Prostate gland (tissue), 2 donors: ENCODE measurements at regions not wholly inside any gene's neighbourhood (a gene's known extent, or its start where the extent isn't known, plus 50 kb on each side); places are given as distances from the start of the nearest gene placed in this dataset.

Source experiments
- DNase-seq: peaks from one replicate; pipeline ENCODE4 v3.0.0-alpha.2; 2019; ENCODE audit warnings: low spot score
- H3K27ac ChIP-seq, 2 donors: fragments of 200-600 bp; sonication (generic); 2 replicates each; pipeline ENCODE4 v1.5.1; 2017 to 2019
- H3K27me3 ChIP-seq: fragments of 200-600 bp; sonication (generic); replicated peaks from 2 replicates; pipeline ENCODE4 v1.5.1; 2019; ENCODE audit not compliant: insufficient read depth
- H3K36me3 ChIP-seq, 2 donors: fragments of 200-600 bp; sonication (generic); 1 replicate in 1 of 2; 2 replicates in 1 of 2; pipeline versions ENCODE4 v1.5.1 to v1.8.1; 2017 to 2019
- H3K4me1 ChIP-seq: fragments of 200-600 bp; sonication (generic); replicated peaks from 2 replicates; pipeline ENCODE4 v1.5.1; 2019
- H3K4me3 ChIP-seq, 2 donors: fragments of 200-600 bp; sonication (generic); 2 replicates each; pipeline ENCODE4 v1.5.1; 2017 to 2019
- H3K9me3 ChIP-seq: fragments of 200-600 bp; sonication (generic); 2 replicates; pipeline ENCODE4 v1.5.1; 2017
- POLR2A ChIP-seq: fragments of 450-650 bp; IDR thresholded peaks from one replicate; pipeline ENCODE4 v1.6.1; 2016; ENCODE audit warnings: antibody characterized with exemption, mild to moderate bottlenecking
- POLR2AphosphoS5 ChIP-seq: sonication (generic); formaldehyde crosslinking; IDR thresholded peaks from one replicate; pipeline ENCODE4 v1.6.1; 2017; ENCODE audit warnings: antibody characterized with exemption
- WGBS: methylation state at CpG from one replicate; pipeline ENCODE4 v1.1.5; 2018; 5-methylcytosine and 5-hydroxymethylcytosine counted together
- intact Hi-C: fragments of 100-400 bp; cut with DNase I; formaldehyde crosslinking; loops from one replicate; pipeline ENCODE4 v1.14.2; 2022
- TF ChIP-seq, protein P1 (sequence below), 4 experiments: fragments of 200-600 bp in 2 of 4; fragments of 450-650 bp in 2 of 4; sonication (generic) in 2 of 4; IDR thresholded peaks; 1 replicate in 3 of 4; 2 replicates in 1 of 4; pipeline ENCODE4 v1.5.1; 2016 to 2019; ENCODE audit warnings: antibody characterized with exemption in 4 of 4, mild to moderate bottlenecking in 2 of 4, moderate library complexity in 2 of 4

DNA sequence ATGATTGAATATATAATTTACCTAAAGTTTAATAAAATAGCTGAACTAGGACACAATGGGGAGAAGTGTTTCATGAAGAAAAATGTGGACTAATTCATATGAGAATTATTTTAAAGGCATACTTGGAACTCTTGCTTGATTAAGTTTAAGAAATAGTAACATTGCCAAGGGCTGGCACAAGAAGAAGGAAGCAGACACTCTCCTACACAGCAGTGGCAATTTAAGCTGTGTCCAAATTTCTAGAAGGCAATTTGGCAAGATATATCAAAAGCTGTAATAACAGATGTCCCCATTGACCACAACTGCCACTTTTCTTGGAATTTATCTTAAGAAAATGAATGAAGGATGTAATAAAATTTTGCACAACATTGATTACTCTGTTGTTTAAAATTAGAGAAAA, 209.5 kb upstream of the S100G start:
- no peak for DNase-seq
- TF ChIP-seq POLR2A (no peak), POLR2AphosphoS5 (no peak)
- TF ChIP-seq, protein P1, sequence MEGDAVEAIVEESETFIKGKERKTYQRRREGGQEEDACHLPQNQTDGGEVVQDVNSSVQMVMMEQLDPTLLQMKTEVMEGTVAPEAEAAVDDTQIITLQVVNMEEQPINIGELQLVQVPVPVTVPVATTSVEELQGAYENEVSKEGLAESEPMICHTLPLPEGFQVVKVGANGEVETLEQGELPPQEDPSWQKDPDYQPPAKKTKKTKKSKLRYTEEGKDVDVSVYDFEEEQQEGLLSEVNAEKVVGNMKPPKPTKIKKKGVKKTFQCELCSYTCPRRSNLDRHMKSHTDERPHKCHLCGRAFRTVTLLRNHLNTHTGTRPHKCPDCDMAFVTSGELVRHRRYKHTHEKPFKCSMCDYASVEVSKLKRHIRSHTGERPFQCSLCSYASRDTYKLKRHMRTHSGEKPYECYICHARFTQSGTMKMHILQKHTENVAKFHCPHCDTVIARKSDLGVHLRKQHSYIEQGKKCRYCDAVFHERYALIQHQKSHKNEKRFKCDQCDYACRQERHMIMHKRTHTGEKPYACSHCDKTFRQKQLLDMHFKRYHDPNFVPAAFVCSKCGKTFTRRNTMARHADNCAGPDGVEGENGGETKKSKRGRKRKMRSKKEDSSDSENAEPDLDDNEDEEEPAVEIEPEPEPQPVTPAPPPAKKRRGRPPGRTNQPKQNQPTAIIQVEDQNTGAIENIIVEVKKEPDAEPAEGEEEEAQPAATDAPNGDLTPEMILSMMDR (IDR thresholded peaks at IDR 0.05) = no peak
- H3K27me3 ChIP-seq = no peaks in the 10 kb centered on the region
- no peaks in the 10 kb centered on the region for H3K4me1 ChIP-seq
- no peaks in the 10 kb centered on the region for H3K9me3 ChIP-seq
- no peak overlapping the region for H3K27ac ChIP-seq
- intact Hi-C loops = loop anchor here (5.0 kb wide), 1 partner anchor 318 kb away; the partner anchor contains the start of gene GRPR
- no peak overlapping the region for H3K4me3 ChIP-seq
- H3K36me3 ChIP-seq = no peaks in the 10 kb centered on the region

DNA sequence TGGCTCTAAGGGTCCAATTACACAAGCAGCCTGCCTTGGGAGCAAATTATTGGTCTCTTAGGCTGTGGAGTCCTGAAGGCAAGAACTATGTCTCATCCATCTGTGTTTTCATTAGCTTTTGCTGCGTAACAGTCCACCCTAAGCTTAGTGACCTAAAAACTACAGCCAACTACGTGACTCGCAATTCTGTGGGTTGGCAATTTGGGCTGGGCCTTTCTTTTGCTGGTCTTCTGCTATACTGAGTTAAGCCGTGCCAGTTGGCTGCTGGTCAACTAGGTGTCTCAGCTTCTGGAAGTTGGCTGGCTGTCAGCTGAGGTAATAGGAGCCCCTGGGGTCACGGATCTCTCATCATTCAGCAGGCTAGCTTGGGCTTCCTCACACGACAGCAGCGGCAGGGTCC, 205.6 kb upstream of the S100G start:
- 82% methylated on average over 4 of the region's 7 CpGs for WGBS
- H3K36me3 ChIP-seq = no peaks in the 10 kb centered on the region
- TF ChIP-seq POLR2A (no peak), POLR2AphosphoS5 (no peak)
- TF ChIP-seq, protein P1 (IDR thresholded peaks at IDR 0.05) = no peak
- no peak overlapping the region for H3K27ac ChIP-seq
- no peak for DNase-seq
- H3K4me3 ChIP-seq = no peak overlapping the region
- H3K4me1 ChIP-seq = no peaks in the 10 kb centered on the region
- no peaks in the 10 kb centered on the region for H3K27me3 ChIP-seq
- no peaks in the 10 kb centered on the region for H3K9me3 ChIP-seq
- intact Hi-C loops = loop anchor here (5.0 kb wide), 1 partner anchor 322 kb away; the partner anchor contains the start of gene GRPR

DNA sequence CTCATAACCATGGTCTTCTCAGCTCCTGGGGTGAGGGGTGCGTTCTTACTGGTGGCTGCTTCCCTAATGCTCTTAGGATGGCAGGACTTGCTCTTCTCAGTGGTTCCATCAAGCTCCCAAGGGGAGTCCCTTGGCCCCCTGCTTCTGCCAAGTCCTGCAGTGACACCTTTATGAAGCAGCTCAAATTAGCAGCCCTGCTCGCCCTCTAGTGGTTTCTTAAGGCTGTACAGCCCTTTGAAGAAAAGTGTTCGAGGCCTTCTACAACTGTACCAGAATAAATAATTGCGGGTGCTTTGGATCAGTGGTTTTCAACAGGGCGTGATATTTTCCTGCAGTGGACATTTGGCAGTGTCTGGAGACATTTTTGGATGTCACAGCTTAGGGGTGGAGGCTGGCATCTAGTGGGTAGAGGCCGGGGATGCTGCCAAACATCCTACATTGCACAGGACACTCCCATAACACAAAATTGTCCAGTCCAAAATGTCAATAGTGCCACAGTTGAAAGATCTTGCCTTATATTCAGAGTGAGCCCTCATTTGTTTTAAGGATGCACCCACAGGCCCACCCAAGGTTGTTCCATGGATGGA, 204.7 kb upstream of the S100G start:
- TF ChIP-seq POLR2A = no peak
- TF ChIP-seq POLR2AphosphoS5 = no peak
- TF ChIP-seq, protein P1 (IDR thresholded peaks at IDR 0.05) = peak in 3 of 4 experiments; percentile 13 to 38 (median 29)
- intact Hi-C loops = no loop called here
- peak; percentile 3 for DNase-seq
- 86% methylated on average over 2 of the region's 6 CpGs for WGBS
- H3K9me3 ChIP-seq = no peaks in the 10 kb centered on the region
- H3K27me3 ChIP-seq = no peaks in the 10 kb centered on the region
- H3K27ac ChIP-seq = no peak overlapping the region
- H3K4me1 ChIP-seq = no peaks in the 10 kb centered on the region
- no peak overlapping the region for H3K4me3 ChIP-seq
- no peaks in the 10 kb centered on the region for H3K36me3 ChIP-seq

DNA sequence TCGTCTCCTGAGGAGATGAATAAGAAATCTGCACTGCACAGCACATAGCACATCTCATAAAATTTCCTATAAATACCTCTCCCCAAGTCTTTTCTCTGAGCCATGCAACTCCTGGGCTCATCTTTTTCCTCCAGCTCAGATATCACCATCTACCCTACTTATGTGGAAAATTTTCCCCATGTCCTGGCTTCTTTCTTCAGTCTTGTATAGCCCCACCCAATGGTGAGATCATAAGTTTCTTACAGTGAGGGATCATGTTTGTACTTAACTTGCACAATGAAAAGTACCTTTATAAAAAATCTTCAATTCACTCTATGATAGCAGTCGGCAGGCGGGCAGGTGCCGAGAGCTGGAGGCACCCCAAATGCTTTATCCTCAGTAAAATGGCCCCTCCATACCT, 198.6 kb upstream of the S100G start:
- TF ChIP-seq POLR2A (no peak), POLR2AphosphoS5 (no peak)
- TF ChIP-seq, protein P1 (IDR thresholded peaks at IDR 0.05) = no peak
- Histone ChIP-seq H3K9me3 (no peaks in the 10 kb centered on the region), H3K4me3 (no peak overlapping the region), H3K36me3 (no peaks in the 10 kb centered on the region), H3K27ac (no peak overlapping the region), H3K4me1 (no peaks in the 10 kb centered on the region), H3K27me3 (no peaks in the 10 kb centered on the region)
- intact Hi-C loops = no loop called here
- 61% methylated on average over 4 of the region's 4 CpGs for WGBS
- DNase-seq = no peak

DNA sequence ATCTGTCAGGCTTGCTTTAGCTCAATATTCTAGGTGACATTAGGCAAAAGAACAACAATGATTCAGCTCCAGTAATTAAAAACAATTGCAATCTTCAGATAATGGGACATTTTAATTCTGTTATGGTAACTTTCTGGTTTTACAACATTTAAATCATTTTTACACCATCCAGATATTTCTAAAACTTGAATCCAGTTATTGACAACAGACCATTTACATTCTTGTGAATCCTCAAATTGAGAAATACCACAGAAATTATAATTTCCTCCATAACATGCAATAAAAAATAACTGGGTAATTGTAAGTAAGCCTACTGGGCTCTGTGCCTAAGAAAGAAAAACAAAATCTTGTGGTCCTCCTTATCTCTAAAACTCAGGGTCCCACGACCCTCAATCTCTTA, 195.0 kb upstream of the S100G start:
- no peaks in the 10 kb centered on the region for H3K4me1 ChIP-seq
- H3K4me3 ChIP-seq = no peak overlapping the region
- no peak for DNase-seq
- H3K27me3 ChIP-seq = no peaks in the 10 kb centered on the region
- no peak for TF ChIP-seq POLR2AphosphoS5
- TF ChIP-seq, protein P1 (IDR thresholded peaks at IDR 0.05) = no peak
- TF ChIP-seq POLR2A = no peak
- H3K9me3 ChIP-seq = no peaks in the 10 kb centered on the region
- no peaks in the 10 kb centered on the region for H3K36me3 ChIP-seq
- no peak overlapping the region for H3K27ac ChIP-seq
- intact Hi-C loops = no loop called here
- WGBS = 63% methylated on average over 1 of the region's 1 CpG
